BJ (cell line): ENCODE measurements at regions not wholly inside any gene's neighbourhood (a gene's known extent, or its start where the extent isn't known, plus 50 kb on each side); places are given as distances from the start of the nearest gene placed in this dataset.
A peak's percentile ranks its signal among the peaks of the same experiment; 100 is the strongest.

Experiments
- CTCF ChIA-PET: fragments of 350-600 bp; formaldehyde crosslinking; extraction: SDS; loops from one replicate; lab custom pipeline; 2021; ENCODE audit warnings: antibody characterized with exemption, inconsistent platforms; lab: Yijun Ruan, JAX
- POLR2A ChIA-PET: fragments of 300-600 bp; sonication (Branson Sonifier 250); formaldehyde crosslinking; extraction: SDS; loops from one replicate; lab custom pipeline; 2021; ENCODE audit warnings: antibody characterized with exemption; lab: Charles Lee
- DNase-seq: peaks from one replicate; pipeline ENCODE4 v3.0.0-alpha.2; 2011; ENCODE audit warnings: low read depth
- H3K27me3 ChIP-seq: 2 replicates; pipeline ENCODE4 v1.6.0; 2011; ENCODE audit warnings: low read length; ENCODE audit not compliant: control insufficient read depth, insufficient read depth
- H3K36me3 ChIP-seq: 2 replicates; pipeline ENCODE4 v1.5.1; 2011; ENCODE audit warnings: low read length; ENCODE audit not compliant: control insufficient read depth, insufficient read depth
- H3K4me3 ChIP-seq: 2 replicates; pipeline ENCODE4 v1.5.1; 2011; ENCODE audit warnings: low read depth, mild to moderate bottlenecking, control low read depth, low read length
- TF ChIP-seq, protein P1 (sequence below): IDR thresholded peaks from 2 replicates; pipeline ENCODE4 v1.5.1; 2011; ENCODE audit warnings: low read depth, mild to moderate bottlenecking, control low read depth, inconsistent platforms, low read length, moderate library complexity; ENCODE audit not compliant: insufficient read depth

DNA sequence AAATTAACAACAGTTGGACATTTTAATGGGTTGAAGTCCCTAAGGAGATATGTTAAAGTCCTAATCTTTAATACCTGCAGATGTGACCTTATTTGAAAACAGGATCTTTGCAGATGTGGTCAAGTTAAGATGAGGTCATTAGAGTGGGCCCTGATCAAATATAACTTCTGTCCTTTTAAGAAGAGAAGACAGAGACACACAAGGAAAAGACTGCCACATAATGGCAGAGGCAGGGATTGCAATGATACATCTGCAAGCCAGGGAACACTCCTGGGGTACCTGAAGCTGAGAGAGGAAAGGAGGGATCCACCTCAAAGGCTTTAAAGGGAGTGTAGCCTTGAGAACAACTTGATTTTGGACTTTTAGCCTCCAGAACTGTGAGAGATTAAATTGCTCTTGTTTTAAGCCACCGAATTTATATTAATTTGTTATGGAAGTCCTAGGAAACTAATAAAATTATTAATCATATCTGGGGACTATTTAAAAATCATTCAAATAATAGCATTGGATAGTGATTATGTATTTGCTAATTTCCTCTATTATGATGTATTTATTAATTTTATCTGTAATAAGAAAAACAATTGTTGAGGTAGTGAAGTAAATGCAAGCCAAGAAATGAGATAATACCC lies 700.0 kb upstream of the PCDH15 start:
- no peak for DNase-seq
- Histone ChIP-seq H3K36me3 (no peaks in the 10 kb centered on the region; the same call in 1 of the 2 replicates), H3K4me3 (no peak overlapping the region), H3K27me3 (no peaks in the 10 kb centered on the region)
- TF ChIP-seq, protein P1, sequence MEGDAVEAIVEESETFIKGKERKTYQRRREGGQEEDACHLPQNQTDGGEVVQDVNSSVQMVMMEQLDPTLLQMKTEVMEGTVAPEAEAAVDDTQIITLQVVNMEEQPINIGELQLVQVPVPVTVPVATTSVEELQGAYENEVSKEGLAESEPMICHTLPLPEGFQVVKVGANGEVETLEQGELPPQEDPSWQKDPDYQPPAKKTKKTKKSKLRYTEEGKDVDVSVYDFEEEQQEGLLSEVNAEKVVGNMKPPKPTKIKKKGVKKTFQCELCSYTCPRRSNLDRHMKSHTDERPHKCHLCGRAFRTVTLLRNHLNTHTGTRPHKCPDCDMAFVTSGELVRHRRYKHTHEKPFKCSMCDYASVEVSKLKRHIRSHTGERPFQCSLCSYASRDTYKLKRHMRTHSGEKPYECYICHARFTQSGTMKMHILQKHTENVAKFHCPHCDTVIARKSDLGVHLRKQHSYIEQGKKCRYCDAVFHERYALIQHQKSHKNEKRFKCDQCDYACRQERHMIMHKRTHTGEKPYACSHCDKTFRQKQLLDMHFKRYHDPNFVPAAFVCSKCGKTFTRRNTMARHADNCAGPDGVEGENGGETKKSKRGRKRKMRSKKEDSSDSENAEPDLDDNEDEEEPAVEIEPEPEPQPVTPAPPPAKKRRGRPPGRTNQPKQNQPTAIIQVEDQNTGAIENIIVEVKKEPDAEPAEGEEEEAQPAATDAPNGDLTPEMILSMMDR, result peak; percentile 66
- CTCF ChIA-PET, result interaction anchor here (0.7 to 1.6 kb wide), 2 partner anchors 24 to 409 kb away, joined by 3 to 5 read pairs; no protein-coding TSS in a partner anchor
- POLR2A ChIA-PET, result no interaction called here

DNA sequence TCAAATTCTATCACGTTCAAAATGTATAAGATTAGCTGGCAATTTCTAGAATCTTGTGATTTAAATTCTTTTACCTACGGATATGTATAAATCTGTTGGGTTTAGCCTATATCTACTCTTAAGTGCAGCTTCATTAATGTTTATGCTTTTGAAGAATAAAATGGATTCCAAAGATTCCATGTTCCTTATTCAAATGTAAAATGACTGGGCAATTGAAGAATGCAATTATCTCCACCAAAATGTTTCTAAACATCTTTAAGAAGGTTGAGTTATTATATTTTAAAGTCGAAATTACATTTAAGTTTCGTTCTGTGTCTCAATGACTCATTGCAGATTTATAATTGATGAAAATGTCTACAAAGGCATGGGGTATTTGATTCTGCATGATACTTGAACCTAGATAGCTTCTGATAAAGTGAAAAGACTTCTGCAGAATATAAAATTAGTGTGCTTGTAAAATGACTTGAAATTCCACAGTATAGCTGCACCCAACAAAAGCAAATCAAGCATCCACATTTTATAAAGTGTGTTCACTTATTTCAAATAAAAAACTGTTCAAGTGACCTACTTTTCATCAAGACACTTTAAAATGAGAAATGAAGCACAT lies 697.0 kb upstream of the PCDH15 start:
- H3K27me3 ChIP-seq, result no peaks in the 10 kb centered on the region
- TF ChIP-seq, protein P1, result no peak
- POLR2A ChIA-PET, result no interaction called here
- no peaks in the 10 kb centered on the region; the same call in 1 of the 2 replicates for H3K36me3 ChIP-seq
- H3K4me3 ChIP-seq, result no peak overlapping the region
- CTCF ChIA-PET, result no interaction called here
- no peak for DNase-seq

DNA sequence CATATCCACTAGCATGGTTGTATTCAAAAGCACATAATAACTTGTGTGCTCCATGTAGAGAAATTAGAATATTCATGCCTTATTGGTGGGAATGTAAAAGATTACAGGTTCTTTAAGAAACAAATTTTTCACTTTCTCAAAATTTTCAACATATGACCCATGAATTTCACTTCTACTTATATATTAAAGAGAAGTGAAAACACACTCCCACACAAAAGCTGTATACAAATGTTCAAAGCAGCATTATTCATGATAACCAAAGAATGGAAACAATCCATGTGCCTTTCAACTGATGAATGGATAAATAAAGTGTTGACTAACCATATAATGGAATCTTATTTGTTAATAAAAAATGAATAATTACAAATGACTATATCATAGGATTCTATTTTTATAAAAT lies 694.5 kb upstream of the PCDH15 start:
- Histone ChIP-seq H3K4me3 (no peak overlapping the region), H3K27me3 (no peaks in the 10 kb centered on the region), H3K36me3 (no peaks in the 10 kb centered on the region; the same call in 1 of the 2 replicates)
- TF ChIP-seq, protein P1, result no peak
- no peak for DNase-seq
- CTCF ChIA-PET, result no interaction called here
- POLR2A ChIA-PET, result no interaction called here

DNA sequence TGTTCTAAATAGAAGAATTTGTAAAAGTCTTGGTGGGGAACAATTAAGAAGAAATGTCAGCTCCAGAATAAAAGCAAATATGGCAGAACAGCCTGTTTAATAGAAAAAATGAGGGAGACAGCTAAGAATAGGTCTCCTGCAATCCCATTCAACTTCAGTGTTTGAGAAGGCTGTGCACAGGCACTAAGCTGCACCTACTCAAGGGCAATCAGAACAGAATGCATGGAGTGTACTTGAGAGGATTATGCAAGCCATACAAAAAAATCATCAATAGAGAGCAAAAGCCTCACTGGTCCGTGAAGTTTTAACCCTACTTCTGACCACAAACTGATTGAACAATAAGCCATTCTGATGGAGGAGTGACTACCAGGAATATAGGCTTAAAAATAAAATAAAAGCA lies 690.7 kb upstream of the PCDH15 start:
- H3K4me3 ChIP-seq, result no peak overlapping the region
- CTCF ChIA-PET, result no interaction called here
- TF ChIP-seq, protein P1, result no peak
- H3K36me3 ChIP-seq, result no peaks in the 10 kb centered on the region
- DNase-seq, result no peak
- POLR2A ChIA-PET, result no interaction called here
- no peaks in the 10 kb centered on the region for H3K27me3 ChIP-seq

DNA sequence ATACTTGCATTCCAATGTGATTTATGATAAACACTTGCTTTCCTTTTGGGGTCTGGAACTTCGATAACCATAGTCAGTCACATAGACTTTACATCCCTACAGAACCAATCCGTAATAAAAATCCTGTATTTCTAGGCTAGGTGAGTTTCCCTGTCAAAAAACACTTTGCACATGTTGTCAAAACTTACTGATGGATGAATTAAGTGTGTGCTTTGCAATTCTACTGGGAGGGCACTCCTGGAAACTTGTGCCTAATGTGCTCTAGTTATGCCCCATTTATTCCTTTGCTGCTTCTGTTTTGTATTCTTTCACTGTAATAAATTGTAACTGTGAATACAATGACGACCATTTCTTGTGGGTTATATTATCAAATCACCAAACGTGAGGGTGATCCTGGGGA lies 684.8 kb upstream of the PCDH15 start:
- POLR2A ChIA-PET, result no interaction called here

More for the DNA sequence above, 684.8 kb upstream of the PCDH15 start:
- Histone ChIP-seq H3K4me3 (no peak overlapping the region), H3K36me3 (no peaks in the 10 kb centered on the region), H3K27me3 (no peaks in the 10 kb centered on the region)
- CTCF ChIA-PET, result no interaction called here
- no peak for DNase-seq
- TF ChIP-seq, protein P1, result no peak
